ENCODE measurements at regions not wholly inside any gene's neighbourhood (a gene's known extent, or its start where the extent isn't known, plus 50 kb on each side); places are given as distances from the start of the nearest gene placed in this dataset.

- H3F3A ChIP-seq (ENCODE audit: insufficient read depth, low read length) = no peaks in the 10 kb centered on the region
- H3K79me2 ChIP-seq (ENCODE audit: low read length) = no peaks in the 10 kb centered on the region
- H3K9me2 ChIP-seq (replicated peaks; ENCODE audit: insufficient read depth, low read length) = no peaks in the 10 kb centered on the region
Measured at GRCh38 chr5:62154758-62155157, 151.2 kb upstream of the KIF2A start.

DNA sequence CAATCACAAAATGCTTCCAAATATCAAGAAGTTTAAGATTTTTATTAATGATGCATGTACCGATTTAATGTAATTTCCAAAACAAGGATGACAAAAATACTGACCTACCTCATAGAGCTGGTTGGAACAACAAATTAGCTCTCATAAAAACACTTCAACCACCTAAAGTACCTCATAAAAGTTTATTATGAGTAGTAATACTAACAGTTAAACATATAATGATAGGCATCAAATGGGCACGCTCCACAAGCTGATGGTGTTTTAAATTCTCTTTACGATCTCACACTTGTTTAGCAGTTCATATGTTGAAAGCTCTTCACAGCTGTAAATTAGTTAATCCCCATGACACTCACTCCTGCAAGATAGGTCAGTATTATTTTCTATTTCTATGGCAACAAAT, 150.0 kb upstream of the KIF2A start:
- no peaks in the 10 kb centered on the region for H3K36me3 ChIP-seq (replicated peaks; ENCODE audit: insufficient read depth, low read length)
- H3K4me1 ChIP-seq (ENCODE audit: low read length) = no peaks in the 10 kb centered on the region
- no peaks in the 10 kb centered on the region for H3F3A ChIP-seq (ENCODE audit: insufficient read depth, low read length)
- no peak overlapping the region for H3K9ac ChIP-seq (ENCODE audit: low read length)
- no peak overlapping the region for H3K27ac ChIP-seq (ENCODE audit: low read length)
- DNase-seq = no peak
- no peaks in the 10 kb centered on the region for H3K27me3 ChIP-seq (replicated peaks; ENCODE audit: insufficient read depth, low read length)
- no peaks in the 10 kb centered on the region for H3K9me2 ChIP-seq (replicated peaks; ENCODE audit: insufficient read depth, low read length)
- no peaks in the 10 kb centered on the region for H4K20me1 ChIP-seq (ENCODE audit: insufficient read depth, low read length)
- no peak overlapping the region for H3K4me3 ChIP-seq (ENCODE audit: low read length)
- no peak overlapping the region for H3K4me2 ChIP-seq (ENCODE audit: low read depth, low read length)
- no peak overlapping the region for H2AFZ ChIP-seq (ENCODE audit: low read length)
- H3K9me3 ChIP-seq (replicated peaks; ENCODE audit: insufficient read depth, low read length) = no peaks in the 10 kb centered on the region
- no peak for TF ChIP-seq EZH2phosphoT487 (IDR thresholded peaks at IDR 0.05; ENCODE audit: low read length)
- TF ChIP-seq, protein P1, sequence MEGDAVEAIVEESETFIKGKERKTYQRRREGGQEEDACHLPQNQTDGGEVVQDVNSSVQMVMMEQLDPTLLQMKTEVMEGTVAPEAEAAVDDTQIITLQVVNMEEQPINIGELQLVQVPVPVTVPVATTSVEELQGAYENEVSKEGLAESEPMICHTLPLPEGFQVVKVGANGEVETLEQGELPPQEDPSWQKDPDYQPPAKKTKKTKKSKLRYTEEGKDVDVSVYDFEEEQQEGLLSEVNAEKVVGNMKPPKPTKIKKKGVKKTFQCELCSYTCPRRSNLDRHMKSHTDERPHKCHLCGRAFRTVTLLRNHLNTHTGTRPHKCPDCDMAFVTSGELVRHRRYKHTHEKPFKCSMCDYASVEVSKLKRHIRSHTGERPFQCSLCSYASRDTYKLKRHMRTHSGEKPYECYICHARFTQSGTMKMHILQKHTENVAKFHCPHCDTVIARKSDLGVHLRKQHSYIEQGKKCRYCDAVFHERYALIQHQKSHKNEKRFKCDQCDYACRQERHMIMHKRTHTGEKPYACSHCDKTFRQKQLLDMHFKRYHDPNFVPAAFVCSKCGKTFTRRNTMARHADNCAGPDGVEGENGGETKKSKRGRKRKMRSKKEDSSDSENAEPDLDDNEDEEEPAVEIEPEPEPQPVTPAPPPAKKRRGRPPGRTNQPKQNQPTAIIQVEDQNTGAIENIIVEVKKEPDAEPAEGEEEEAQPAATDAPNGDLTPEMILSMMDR (IDR thresholded peaks at IDR 0.05; ENCODE audit: low read length) = no peak
- TF ChIP-seq EZH2 (optimal IDR thresholded peaks at IDR 0.05; ENCODE audit: low read depth, low read length) = no peak
- no peaks in the 10 kb centered on the region for H3K79me2 ChIP-seq (ENCODE audit: low read length)

More at GRCh38 chr5:62154758-62155157, 151.2 kb upstream of the KIF2A start:
- DNase-seq = no peak
- H3K36me3 ChIP-seq (replicated peaks; ENCODE audit: insufficient read depth, low read length) = no peaks in the 10 kb centered on the region
- H3K27ac ChIP-seq (ENCODE audit: low read length) = no peak overlapping the region
- no peak overlapping the region for H3K4me3 ChIP-seq (ENCODE audit: low read length)
- no peaks in the 10 kb centered on the region for H3K9me3 ChIP-seq (replicated peaks; ENCODE audit: insufficient read depth, low read length)
- H3K4me1 ChIP-seq (ENCODE audit: low read length) = no peaks in the 10 kb centered on the region
- no peak for TF ChIP-seq EZH2 (optimal IDR thresholded peaks at IDR 0.05; ENCODE audit: low read depth, low read length)
- TF ChIP-seq, protein P1 (IDR thresholded peaks at IDR 0.05; ENCODE audit: low read length) = no peak
- no peak for TF ChIP-seq EZH2phosphoT487 (IDR thresholded peaks at IDR 0.05; ENCODE audit: low read length)
- no peak overlapping the region for H3K9ac ChIP-seq (ENCODE audit: low read length)
- no peaks in the 10 kb centered on the region for H3K27me3 ChIP-seq (replicated peaks; ENCODE audit: insufficient read depth, low read length)
- no peaks in the 10 kb centered on the region for H4K20me1 ChIP-seq (ENCODE audit: insufficient read depth, low read length)
- H2AFZ ChIP-seq (ENCODE audit: low read length) = no peak overlapping the region
- H3K4me2 ChIP-seq (ENCODE audit: low read depth, low read length) = no peak overlapping the region

GRCh38 chr5:62167561-62168057, 138.4 kb upstream of the KIF2A start:
- H3K79me2 ChIP-seq (ENCODE audit: low read length) = no peaks in the 10 kb centered on the region
- H3K27me3 ChIP-seq (replicated peaks; ENCODE audit: insufficient read depth, low read length) = no peaks in the 10 kb centered on the region
- no peaks in the 10 kb centered on the region for H3K9me3 ChIP-seq (replicated peaks; ENCODE audit: insufficient read depth, low read length)
- no peak for TF ChIP-seq EZH2 (optimal IDR thresholded peaks at IDR 0.05; ENCODE audit: low read depth, low read length)
- TF ChIP-seq, protein P1 (IDR thresholded peaks at IDR 0.05; ENCODE audit: low read length) = no peak
- TF ChIP-seq EZH2phosphoT487 (IDR thresholded peaks at IDR 0.05; ENCODE audit: low read length) = no peak
- H3K27ac ChIP-seq (ENCODE audit: low read length) = no peak overlapping the region
- H3K4me1 ChIP-seq (ENCODE audit: low read length) = no peaks in the 10 kb centered on the region
- H3K36me3 ChIP-seq (replicated peaks; ENCODE audit: insufficient read depth, low read length) = no peaks in the 10 kb centered on the region
- no peaks in the 10 kb centered on the region for H3K9me2 ChIP-seq (replicated peaks; ENCODE audit: insufficient read depth, low read length)
- no peak overlapping the region for H3K9ac ChIP-seq (ENCODE audit: low read length)
- H3F3A ChIP-seq (ENCODE audit: insufficient read depth, low read length) = no peaks in the 10 kb centered on the region
- no peaks in the 10 kb centered on the region for H4K20me1 ChIP-seq (ENCODE audit: insufficient read depth, low read length)
- H3K4me2 ChIP-seq (ENCODE audit: low read depth, low read length) = no peak overlapping the region
- no peak overlapping the region for H2AFZ ChIP-seq (ENCODE audit: low read length)
- H3K4me3 ChIP-seq (ENCODE audit: low read length) = no peak overlapping the region
- DNase-seq = no peak
